ENCODE measurements at regions not wholly inside any gene's neighbourhood (a gene's known extent, or its start where the extent isn't known, plus 50 kb on each side); places are given as distances from the start of the nearest gene placed in this dataset.

DNA sequence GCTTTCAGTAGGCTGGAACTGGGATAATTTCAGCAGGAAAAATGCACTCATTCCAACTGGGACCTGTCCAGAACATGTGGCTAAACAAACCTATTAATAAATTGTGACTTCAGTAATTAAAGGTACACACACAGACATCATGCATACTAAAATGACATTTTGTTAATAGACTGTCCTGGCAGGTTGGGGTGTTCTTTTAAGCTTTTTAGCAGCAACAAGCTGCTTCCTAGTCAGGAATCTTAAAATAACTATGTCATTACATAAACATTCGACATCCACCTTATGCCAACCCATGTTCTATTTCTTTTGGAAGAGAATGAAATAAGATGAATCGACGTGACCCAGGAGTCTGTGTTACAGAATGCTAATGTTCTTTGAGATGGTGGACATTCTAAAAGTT is 435.7 kb downstream of the TXNL1 start:
- H3K4me1 Mint-ChIP-seq = no peaks in the 10 kb centered on the region
- no peaks in the 10 kb centered on the region for H3K4me1 ChIP-seq (ENCODE audit: insufficient read depth, low read length)
- peaks cover 0 to 6% (median 5%) of the 10 kb centered on the region in 8 donors for H3K9me3 Mint-ChIP-seq
- intact Hi-C loops (cut with micrococcal nuclease) = no loop called here
- ChIA-PET CTCF (ENCODE audit: partially characterized antibody) (no interaction called here), POLR2A (ENCODE audit: partially characterized antibody) (no interaction called here)
- H3K27me3 Mint-ChIP-seq = no peaks in the 10 kb centered on the region
- no peak overlapping the region for H3K27ac ChIP-seq (ENCODE audit: low read depth, low read length)
- no peaks in the 10 kb centered on the region for H3K27me3 ChIP-seq (ENCODE audit: insufficient read depth, low read length)
- H3K36me3 Mint-ChIP-seq = no peaks in the 10 kb centered on the region
- H3K27ac Mint-ChIP-seq = no peak overlapping the region
- H3K9me3 ChIP-seq (ENCODE audit: control insufficient read depth in 1 of 2, low read length in 2 of 2) = no peaks in the 10 kb centered on the region
- H3K4me3 ChIP-seq (ENCODE audit: low read length in 2 of 2) = no peak overlapping the region
- no peak for DNase-seq
- no peak overlapping the region for H3K4me3 Mint-ChIP-seq
- H3K36me3 ChIP-seq (ENCODE audit: insufficient read depth, low read length) = no peaks in the 10 kb centered on the region

DNA sequence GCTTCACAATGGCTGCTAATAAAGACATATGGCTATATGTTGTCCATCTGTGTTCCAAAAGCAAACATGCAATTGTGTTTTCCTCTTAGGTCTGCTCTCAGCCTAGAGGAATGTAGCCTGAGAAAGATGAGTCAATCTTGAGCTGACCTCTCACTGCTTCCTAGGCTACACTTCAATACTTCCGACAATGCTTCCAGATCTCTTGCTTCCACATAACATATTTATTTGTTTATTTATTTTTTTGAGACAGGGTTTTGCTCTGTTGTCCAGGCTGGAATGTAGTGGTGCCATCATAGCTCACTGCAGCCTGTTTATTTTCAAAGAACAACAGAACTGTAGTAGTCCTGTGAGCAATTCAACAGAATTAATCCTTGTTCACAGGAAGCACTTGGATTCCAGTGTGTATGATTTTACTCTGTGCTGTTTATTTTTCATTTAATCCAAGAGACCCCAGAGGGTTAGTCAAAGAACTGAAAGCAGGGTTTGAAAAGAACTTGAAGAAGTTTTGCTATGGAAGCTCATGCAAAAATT is 437.9 kb downstream of the TXNL1 start:
- Mint-ChIP-seq H3K4me3 (no peak overlapping the region), H3K9me3 (peaks cover 0 to 5% (median 4%) of the 10 kb centered on the region in 8 donors), H3K27ac (no peak overlapping the region), H3K4me1 (no peaks in the 10 kb centered on the region), H3K36me3 (no peaks in the 10 kb centered on the region), H3K27me3 (no peaks in the 10 kb centered on the region)
- intact Hi-C loops (cut with micrococcal nuclease) = no loop called here
- Histone ChIP-seq H3K36me3 (ENCODE audit: insufficient read depth, low read length) (no peaks in the 10 kb centered on the region), H3K27me3 (ENCODE audit: insufficient read depth, low read length) (no peaks in the 10 kb centered on the region), H3K4me3 (ENCODE audit: low read length in 2 of 2) (no peak overlapping the region), H3K9me3 (ENCODE audit: control insufficient read depth in 1 of 2, low read length in 2 of 2) (no peaks in the 10 kb centered on the region), H3K27ac (ENCODE audit: low read depth, low read length) (no peak overlapping the region), H3K4me1 (ENCODE audit: insufficient read depth, low read length) (no peaks in the 10 kb centered on the region)
- CTCF ChIA-PET (ENCODE audit: partially characterized antibody) = no interaction called here
- POLR2A ChIA-PET (ENCODE audit: partially characterized antibody) = no interaction called here
- no peak for DNase-seq

DNA sequence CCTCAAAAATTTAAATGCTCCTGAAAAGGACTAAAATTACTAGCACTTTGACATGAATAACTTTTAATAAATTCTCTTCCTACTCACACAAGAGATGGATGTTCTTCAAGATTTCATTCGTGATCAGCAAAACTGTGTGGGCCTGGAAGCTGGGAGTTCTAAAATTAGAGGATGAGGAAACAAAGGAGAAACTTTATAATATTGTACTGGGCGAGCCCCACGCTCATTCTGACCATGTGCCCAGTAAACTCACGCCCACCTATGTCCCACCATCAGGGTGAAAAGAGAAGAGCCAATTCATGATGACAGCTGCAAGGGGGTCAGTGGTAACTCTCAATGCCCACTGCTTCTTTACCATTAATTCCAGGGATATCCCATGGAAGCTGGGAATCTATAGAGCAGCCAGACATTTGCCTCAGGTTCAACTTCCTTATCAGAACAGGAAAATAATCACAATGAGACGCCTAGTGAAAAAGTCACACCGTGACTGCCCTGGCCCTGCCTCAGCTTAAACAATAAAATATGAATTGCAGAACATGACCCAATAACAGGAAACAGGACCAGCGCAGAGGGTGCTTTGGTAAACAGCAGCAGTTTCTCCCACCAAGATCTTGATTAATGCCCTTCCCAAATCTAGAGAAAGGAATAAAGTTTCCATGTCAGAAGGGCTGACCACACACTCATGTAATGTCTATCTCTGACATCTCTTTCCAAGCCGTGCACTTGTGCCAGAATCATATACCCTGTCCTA is 438.6 kb downstream of the TXNL1 start:
- Mint-ChIP-seq H3K27ac (no peak overlapping the region), H3K4me1 (no peaks in the 10 kb centered on the region), H3K36me3 (no peaks in the 10 kb centered on the region), H3K9me3 (peaks cover 0 to 4% (median 2%) of the 10 kb centered on the region in 8 donors), H3K27me3 (no peaks in the 10 kb centered on the region), H3K4me3 (no peak overlapping the region)
- DNase-seq = no peak
- H3K27ac ChIP-seq (ENCODE audit: low read depth, low read length) = no peak overlapping the region
- no peaks in the 10 kb centered on the region for H3K4me1 ChIP-seq (ENCODE audit: insufficient read depth, low read length)
- H3K9me3 ChIP-seq (ENCODE audit: control insufficient read depth in 1 of 2, low read length in 2 of 2) = no peaks in the 10 kb centered on the region
- CTCF ChIA-PET (ENCODE audit: partially characterized antibody) = no interaction called here
- H3K27me3 ChIP-seq (ENCODE audit: insufficient read depth, low read length) = no peaks in the 10 kb centered on the region
- intact Hi-C loops (cut with micrococcal nuclease) = no loop called here
- POLR2A ChIA-PET (ENCODE audit: partially characterized antibody) = no interaction called here
- no peak overlapping the region for H3K4me3 ChIP-seq (ENCODE audit: low read length in 2 of 2)
- H3K36me3 ChIP-seq (ENCODE audit: insufficient read depth, low read length) = no peaks in the 10 kb centered on the region

DNA sequence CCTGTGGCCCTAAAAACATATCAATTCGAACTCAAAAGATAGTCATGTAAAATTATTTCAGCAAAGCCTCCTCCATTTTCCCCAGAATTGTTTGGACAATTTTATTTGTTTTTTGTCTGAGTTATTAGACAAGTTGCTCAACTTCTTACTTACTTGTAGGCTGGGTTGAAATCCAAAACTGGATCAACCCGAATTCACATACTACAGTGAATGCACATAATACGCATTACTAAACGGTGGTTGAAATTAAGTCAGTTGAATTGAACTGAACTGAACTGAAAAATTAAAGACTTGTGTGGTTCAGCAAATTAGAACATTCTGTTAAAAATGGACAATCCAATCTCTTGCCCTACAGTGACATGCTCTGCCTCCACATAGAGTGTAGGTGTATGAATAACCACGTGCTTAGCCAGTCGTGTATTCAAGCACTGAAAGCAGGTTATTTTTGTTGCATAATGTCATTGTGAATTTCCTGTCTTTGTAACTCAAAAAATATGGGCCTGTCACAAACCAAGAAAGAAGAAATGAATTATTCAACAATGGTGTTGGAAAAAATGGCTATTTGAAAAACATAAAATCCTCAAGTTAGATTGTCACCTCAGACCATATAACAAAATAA is 441.0 kb downstream of the TXNL1 start:
- H3K4me3 ChIP-seq (ENCODE audit: low read length in 2 of 2) = no peak overlapping the region
- H3K4me3 Mint-ChIP-seq = no peak overlapping the region
- H3K9me3 ChIP-seq (ENCODE audit: control insufficient read depth in 1 of 2, low read length in 2 of 2) = no peaks in the 10 kb centered on the region
- no peaks in the 10 kb centered on the region for H3K4me1 ChIP-seq (ENCODE audit: insufficient read depth, low read length)
- H3K9me3 Mint-ChIP-seq = peaks cover 0 to 3% (median 0%) of the 10 kb centered on the region in 8 donors
- H3K27me3 ChIP-seq (ENCODE audit: insufficient read depth, low read length) = no peaks in the 10 kb centered on the region
- DNase-seq = no peak
- no peaks in the 10 kb centered on the region for H3K36me3 ChIP-seq (ENCODE audit: insufficient read depth, low read length)
- H3K27me3 Mint-ChIP-seq = no peaks in the 10 kb centered on the region
- H3K27ac ChIP-seq (ENCODE audit: low read depth, low read length) = no peak overlapping the region
- H3K4me1 Mint-ChIP-seq = no peaks in the 10 kb centered on the region
- H3K36me3 Mint-ChIP-seq = no peaks in the 10 kb centered on the region
- no peak overlapping the region for H3K27ac Mint-ChIP-seq
- intact Hi-C loops (cut with micrococcal nuclease) = no loop called here
- ChIA-PET CTCF (ENCODE audit: partially characterized antibody) (no interaction called here), POLR2A (ENCODE audit: partially characterized antibody) (no interaction called here)

DNA sequence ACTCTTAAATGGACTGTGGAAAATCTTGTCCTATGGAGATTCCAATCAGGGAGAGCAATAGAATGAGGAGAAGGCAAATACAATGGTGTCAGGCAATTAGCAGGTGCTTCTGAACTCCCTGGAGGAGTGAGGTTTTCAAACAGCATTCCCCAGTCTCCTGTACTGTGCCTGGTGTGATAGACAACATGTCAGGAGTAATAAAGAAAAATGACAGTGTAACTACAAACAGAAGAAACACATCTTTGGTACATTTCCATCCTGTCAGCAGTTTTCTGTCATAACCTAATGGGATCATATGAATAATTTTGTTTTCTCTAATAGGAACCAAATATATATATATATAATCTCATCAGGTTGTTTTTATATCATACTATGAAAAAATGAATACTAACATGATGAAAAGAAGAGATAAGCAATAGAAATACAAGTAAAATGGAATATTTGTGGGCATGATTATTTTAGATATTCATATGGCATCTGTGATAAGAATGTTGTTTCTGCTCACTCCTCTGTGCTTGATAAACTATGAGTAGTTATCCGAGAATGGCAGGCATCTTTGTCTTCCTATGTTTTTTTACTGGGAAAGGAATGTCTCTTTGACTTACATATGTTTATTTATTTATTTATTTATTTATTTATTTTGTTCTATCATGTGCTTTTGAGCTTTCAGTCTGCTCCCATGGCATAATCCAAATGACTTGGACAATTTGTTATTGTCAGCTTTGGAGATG is 441.7 kb downstream of the TXNL1 start:
- Histone ChIP-seq H3K27me3 (ENCODE audit: insufficient read depth, low read length) (no peaks in the 10 kb centered on the region), H3K9me3 (ENCODE audit: control insufficient read depth in 1 of 2, low read length in 2 of 2) (no peaks in the 10 kb centered on the region), H3K36me3 (ENCODE audit: insufficient read depth, low read length) (no peaks in the 10 kb centered on the region), H3K4me3 (ENCODE audit: low read length in 2 of 2) (no peak overlapping the region), H3K4me1 (ENCODE audit: insufficient read depth, low read length) (no peaks in the 10 kb centered on the region), H3K27ac (ENCODE audit: low read depth, low read length) (no peak overlapping the region)
- Mint-ChIP-seq H3K9me3 (peaks cover 0 to 7% (median 0%) of the 10 kb centered on the region in 8 donors), H3K4me3 (no peak overlapping the region), H3K27me3 (no peaks in the 10 kb centered on the region), H3K27ac (no peak overlapping the region), H3K4me1 (no peaks in the 10 kb centered on the region), H3K36me3 (no peaks in the 10 kb centered on the region)
- DNase-seq = no peak
- intact Hi-C loops (cut with micrococcal nuclease) = no loop called here
- CTCF ChIA-PET (ENCODE audit: partially characterized antibody) = no interaction called here
- POLR2A ChIA-PET (ENCODE audit: partially characterized antibody) = no interaction called here

DNA sequence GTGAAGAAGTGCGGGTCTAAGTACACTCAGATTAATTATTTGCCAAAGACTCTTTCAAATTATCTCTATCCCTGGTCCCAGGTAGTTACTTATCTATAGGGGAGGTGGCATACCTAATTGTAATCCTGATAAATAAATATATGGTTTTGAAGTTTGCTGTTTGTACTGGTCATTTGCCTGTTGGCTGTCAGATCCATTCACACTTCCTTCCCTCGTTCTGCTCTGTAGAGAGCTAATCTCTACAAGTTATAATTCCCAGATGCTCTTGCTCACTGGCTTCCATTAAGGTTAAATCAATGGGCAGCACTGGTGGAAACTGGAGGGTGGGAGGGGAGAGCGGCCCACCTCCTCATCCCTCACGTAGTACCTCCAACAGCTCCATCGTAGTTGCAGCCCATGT is 447.1 kb downstream of the TXNL1 start:
- intact Hi-C loops (cut with micrococcal nuclease) = no loop called here
- Histone ChIP-seq H3K27me3 (ENCODE audit: insufficient read depth, low read length) (no peaks in the 10 kb centered on the region), H3K36me3 (ENCODE audit: insufficient read depth, low read length) (no peaks in the 10 kb centered on the region), H3K4me3 (ENCODE audit: low read length in 2 of 2) (no peak overlapping the region), H3K27ac (ENCODE audit: low read depth, low read length) (no peak overlapping the region), H3K9me3 (ENCODE audit: control insufficient read depth in 1 of 2, low read length in 2 of 2) (no peaks in the 10 kb centered on the region), H3K4me1 (ENCODE audit: insufficient read depth, low read length) (no peaks in the 10 kb centered on the region)
- H3K27me3 Mint-ChIP-seq = no peaks in the 10 kb centered on the region
- no peaks in the 10 kb centered on the region for H3K4me1 Mint-ChIP-seq
- H3K27ac Mint-ChIP-seq = no peak overlapping the region
- POLR2A ChIA-PET (ENCODE audit: partially characterized antibody) = no interaction called here
- no peak overlapping the region for H3K4me3 Mint-ChIP-seq
- CTCF ChIA-PET (ENCODE audit: partially characterized antibody) = no interaction called here
- H3K9me3 Mint-ChIP-seq = peaks cover 0 to 10% (median 0%) of the 10 kb centered on the region in 8 donors
- H3K36me3 Mint-ChIP-seq = no peaks in the 10 kb centered on the region
- DNase-seq = no peak

DNA sequence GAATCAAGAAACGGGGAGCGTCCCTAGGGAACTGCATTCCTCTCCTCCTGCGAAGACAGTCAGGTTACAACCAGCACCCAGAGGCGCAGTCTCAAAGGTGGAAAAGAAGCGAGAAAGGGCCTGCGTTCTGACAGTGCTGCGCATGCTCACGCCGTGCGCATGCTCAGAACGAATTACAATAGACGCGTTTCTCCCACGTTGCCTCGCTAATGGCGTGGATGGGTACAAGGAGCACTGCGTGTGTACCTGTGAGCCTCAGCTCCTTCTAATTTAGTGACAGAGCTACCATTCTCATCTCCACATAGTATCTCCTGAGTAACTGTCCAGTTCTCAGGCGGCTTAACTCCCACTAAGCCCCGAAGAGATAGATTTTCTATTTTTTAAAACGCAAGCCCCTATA is 448.8 kb downstream of the TXNL1 start:
- Histone ChIP-seq H3K36me3 (ENCODE audit: insufficient read depth, low read length) (no peaks in the 10 kb centered on the region), H3K27me3 (ENCODE audit: insufficient read depth, low read length) (no peaks in the 10 kb centered on the region), H3K27ac (ENCODE audit: low read depth, low read length) (no peak overlapping the region), H3K4me3 (ENCODE audit: low read length in 2 of 2) (no peak overlapping the region), H3K4me1 (ENCODE audit: insufficient read depth, low read length) (no peaks in the 10 kb centered on the region), H3K9me3 (ENCODE audit: control insufficient read depth in 1 of 2, low read length in 2 of 2) (no peaks in the 10 kb centered on the region)
- H3K4me1 Mint-ChIP-seq = no peaks in the 10 kb centered on the region
- intact Hi-C loops (cut with micrococcal nuclease) = no loop called here
- no peaks in the 10 kb centered on the region for H3K27me3 Mint-ChIP-seq
- ChIA-PET CTCF (ENCODE audit: partially characterized antibody) (interaction anchor here (0.5 kb wide), 1 partner anchor 11 kb away, joined by 3 read pairs; no protein-coding TSS in a partner anchor), POLR2A (ENCODE audit: partially characterized antibody) (no interaction called here)
- H3K36me3 Mint-ChIP-seq = no peaks in the 10 kb centered on the region
- DNase-seq = no peak
- no peak overlapping the region for H3K4me3 Mint-ChIP-seq
- peaks cover 0 to 10% (median 0%) of the 10 kb centered on the region in 8 donors for H3K9me3 Mint-ChIP-seq
- H3K27ac Mint-ChIP-seq = no peak overlapping the region
